ENCODE measurements at regions not wholly inside any gene's neighbourhood (a gene's known extent, or its start where the extent isn't known, plus 50 kb on each side); places are given as distances from the start of the nearest gene placed in this dataset.
"Not testable (repeated sequence)": the region's sequence is repeated elsewhere in the genome, so short reads cannot be mapped to it uniquely, and the experiment has no call there.

DNA sequence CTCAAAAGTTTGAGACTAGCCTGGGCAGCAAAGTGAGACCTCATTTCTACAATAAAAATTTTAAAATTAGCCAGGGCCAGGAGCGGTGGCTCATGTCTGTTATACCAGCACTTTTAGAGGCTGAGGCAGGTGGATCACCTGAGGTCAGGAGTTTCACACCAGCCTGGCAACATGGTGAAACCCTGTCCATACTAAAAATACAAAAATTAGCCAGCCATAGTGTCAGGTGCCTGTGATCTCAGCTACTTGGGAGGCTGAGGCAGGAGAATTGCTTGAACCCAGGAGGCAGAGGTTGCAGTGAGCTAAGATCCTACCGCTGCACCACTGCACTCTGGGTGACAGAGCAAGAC, 85.1 kb upstream of the MAP4 start:
- not testable (repeated sequence) for DNase-seq (ENCODE audit: extremely low read depth, low read depth)

DNA sequence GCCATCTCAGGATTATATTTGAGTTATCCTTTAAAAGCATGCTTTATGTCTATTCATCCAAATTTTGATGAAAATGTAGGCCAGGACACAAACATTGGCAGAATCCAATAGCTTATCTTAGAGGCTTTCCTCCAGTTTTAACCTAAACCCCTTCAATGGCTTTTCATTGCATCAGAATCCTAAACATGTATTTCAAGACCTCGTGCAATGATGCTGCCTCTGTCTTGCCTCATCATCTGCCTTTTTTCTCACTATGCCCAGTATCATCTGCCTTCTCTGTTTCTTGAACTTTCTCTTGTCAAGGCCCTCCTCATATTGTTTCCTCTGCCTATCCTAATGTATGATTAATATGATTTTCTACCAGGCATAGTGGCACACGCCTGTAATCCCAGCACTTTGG, 76.1 kb upstream of the MAP4 start:
- DNase-seq (ENCODE audit: extremely low read depth, low read depth), result no peak
- TF ChIP-seq, protein P1, sequence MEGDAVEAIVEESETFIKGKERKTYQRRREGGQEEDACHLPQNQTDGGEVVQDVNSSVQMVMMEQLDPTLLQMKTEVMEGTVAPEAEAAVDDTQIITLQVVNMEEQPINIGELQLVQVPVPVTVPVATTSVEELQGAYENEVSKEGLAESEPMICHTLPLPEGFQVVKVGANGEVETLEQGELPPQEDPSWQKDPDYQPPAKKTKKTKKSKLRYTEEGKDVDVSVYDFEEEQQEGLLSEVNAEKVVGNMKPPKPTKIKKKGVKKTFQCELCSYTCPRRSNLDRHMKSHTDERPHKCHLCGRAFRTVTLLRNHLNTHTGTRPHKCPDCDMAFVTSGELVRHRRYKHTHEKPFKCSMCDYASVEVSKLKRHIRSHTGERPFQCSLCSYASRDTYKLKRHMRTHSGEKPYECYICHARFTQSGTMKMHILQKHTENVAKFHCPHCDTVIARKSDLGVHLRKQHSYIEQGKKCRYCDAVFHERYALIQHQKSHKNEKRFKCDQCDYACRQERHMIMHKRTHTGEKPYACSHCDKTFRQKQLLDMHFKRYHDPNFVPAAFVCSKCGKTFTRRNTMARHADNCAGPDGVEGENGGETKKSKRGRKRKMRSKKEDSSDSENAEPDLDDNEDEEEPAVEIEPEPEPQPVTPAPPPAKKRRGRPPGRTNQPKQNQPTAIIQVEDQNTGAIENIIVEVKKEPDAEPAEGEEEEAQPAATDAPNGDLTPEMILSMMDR (IDR thresholded peaks at IDR 0.05; ENCODE audit: low read depth, low read length), result no peak

DNA sequence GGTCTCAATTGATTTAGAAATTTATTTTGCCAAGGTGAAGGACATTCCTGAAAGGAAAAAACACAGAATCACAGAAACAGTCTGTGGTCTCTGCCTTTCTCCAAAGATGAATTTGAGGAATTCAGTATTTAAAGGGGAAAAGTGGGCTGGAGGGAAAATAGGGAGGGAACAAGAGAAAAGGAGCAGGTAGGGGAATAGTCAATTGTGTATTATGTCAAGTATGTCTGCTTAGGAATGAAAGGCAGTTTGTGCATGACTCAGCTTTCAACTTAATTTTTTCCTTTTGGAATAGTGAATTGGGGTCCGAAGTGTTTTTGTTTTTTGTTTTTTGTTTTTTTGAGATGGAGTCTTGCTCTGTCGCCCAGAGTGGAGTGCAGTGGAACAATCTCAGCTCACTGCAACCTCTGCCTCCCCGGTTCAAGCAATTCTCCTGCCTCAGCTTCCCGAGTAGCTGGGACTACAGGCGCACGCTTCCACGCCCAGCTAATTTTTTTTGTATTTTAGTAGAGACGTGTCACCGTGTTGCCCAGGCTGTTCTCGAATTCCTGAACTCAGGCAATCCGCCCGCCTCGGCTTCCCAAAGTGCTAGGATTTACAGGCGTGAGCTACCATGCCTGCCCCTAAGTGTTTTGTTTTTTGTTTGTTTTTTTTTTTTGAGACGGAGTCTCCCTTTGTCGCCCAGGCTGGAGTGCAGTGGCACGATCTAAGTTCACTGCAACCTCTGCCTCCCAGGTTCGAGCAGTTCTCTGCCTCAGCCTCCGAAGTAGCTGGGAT, 74.1 kb upstream of the MAP4 start:
- no peak for DNase-seq (ENCODE audit: extremely low read depth, low read depth)
- TF ChIP-seq, protein P1 (IDR thresholded peaks at IDR 0.05; ENCODE audit: low read depth, low read length), result no peak

DNA sequence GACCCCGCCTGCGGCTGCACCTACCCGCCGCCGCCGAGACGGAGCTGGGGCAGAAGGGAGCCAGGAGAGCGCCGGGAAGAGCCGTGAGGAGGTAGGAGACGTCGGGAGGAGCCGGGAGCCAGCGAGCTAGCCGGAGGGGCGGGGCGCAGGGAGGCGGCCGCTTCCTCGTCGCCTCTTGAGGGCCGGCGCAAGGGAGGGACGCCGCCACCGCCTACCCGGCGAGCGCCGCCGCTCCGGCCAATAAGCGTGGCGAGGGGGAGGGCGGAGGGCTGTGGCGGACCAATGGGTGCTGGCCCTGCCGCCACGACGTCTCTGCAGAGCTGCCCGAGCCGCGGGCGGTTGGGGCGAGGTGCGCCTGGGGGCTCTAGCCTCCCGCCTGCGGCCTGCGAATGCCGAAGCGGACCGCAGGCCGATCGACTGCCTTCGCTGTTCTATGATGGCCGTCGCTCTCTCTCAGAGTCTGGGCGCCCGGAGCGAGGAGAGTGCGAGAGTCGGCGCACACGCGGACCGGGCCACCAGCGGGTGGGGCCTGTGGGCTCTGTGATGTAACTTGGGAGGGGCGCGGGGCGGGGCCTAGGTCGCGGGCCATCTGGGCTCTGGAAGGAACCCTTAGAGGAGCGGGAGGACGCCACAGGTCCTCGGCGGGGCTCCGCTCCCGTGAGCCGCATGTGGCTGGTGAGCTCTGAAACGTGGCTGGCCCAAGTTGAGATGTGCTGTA, 72.7 kb upstream of the MAP4 start:
- peak; percentile 93 for DNase-seq (ENCODE audit: extremely low read depth, low read depth)
- TF ChIP-seq, protein P1 (IDR thresholded peaks at IDR 0.05; ENCODE audit: low read depth, low read length), result no peak; the same call in 1 of the 2 replicates

DNA sequence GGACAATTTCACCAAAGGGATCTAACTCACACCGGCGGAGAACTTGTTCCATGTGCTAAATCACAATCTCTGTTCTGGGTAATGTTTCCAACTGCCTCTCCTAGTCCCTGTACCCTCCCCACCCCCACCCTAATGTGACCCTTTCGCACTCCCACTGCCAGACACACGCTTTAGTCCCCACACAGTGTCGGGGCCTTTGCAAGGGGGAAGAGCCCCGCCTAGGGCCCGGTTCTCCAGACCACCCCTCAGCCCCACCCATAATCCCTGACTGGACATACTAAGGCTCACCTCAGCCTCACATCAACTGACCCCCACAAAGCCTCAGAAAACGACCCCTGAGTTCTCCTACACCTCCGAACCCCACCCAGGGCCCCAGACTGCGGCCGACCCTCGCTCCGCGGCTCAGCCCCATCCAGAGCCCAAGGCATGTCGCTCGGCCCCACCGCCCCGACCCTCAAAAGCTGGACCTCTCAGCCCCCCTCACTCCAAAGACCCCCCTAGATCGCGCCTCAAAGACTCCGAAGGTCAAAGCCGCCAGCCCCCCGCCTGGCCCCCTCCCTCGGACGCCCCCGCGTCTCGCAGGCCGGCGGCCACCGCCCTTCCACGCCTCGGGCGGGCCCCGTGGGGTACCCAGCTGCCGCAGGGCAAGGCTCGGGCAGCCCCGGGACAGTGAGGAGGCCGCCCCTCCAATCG, 72.0 kb upstream of the MAP4 start:
- no peak for DNase-seq (ENCODE audit: extremely low read depth, low read depth)

DNA sequence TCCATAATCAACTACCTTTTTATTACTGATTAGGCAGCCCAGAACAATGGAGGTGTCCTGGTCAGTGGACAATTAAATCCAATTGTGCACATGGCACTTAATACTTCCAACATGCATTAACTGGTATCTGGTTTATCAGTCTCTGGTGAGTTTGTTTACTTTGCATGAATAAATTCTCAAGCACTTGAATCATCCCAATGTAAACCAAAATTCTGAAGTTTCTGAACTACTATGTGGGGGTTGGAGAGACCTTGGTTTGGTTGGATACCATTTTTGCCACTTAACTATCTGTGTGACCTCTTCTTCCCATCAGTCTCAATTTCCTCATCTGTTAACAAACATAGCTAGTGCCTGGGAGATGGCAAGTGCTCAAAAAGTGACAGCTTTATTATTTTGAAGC, 70.5 kb upstream of the MAP4 start:
- DNase-seq (ENCODE audit: extremely low read depth, low read depth), result no peak
- TF ChIP-seq, protein P1 (IDR thresholded peaks at IDR 0.05; ENCODE audit: low read depth, low read length), result no peak

More for the DNA sequence above, 72.0 kb upstream of the MAP4 start:
- TF ChIP-seq, protein P1 (IDR thresholded peaks at IDR 0.05; ENCODE audit: low read depth, low read length), result no peak

DNA sequence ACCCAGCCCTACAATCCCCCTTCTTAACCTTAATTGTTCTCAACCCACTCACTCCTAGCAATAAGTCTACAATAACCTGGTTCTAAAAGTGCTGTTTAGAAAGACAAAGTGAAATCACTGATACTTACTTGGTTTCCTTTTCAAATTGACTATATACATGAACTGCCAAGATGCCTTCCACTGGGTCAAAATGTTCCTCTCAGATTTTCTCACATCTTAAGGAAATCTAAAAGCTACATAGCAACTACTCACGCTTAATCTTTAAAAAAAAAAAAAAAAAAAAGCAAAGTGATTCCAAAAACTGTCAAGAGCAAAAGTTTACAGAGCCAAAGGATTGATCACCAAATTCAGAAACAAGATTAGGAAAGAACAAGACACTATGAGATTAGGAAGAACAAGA, 68.7 kb upstream of the MAP4 start:
- no peak for DNase-seq (ENCODE audit: extremely low read depth, low read depth)
- TF ChIP-seq, protein P1 (IDR thresholded peaks at IDR 0.05; ENCODE audit: low read depth, low read length), result no peak

Measured in AG09319 (cell line).